Adipocyte (in vitro differentiated cells): ENCODE measurements at regions not wholly inside any gene's neighbourhood (a gene's known extent, or its start where the extent isn't known, plus 50 kb on each side); places are given as distances from the start of the nearest gene placed in this dataset.

Experiments used
- DNase-seq: peaks from one replicate; pipeline ENCODE4 v3.0.0-alpha.2; 2015; ENCODE audit warnings: low read depth
- H3K27me3 ChIP-seq: replicated peaks from 2 replicates; pipeline ENCODE4 v1.7.0; 2013; ENCODE audit warnings: mild to moderate bottlenecking, low read length, moderate library complexity; ENCODE audit not compliant: control insufficient read depth, insufficient read depth
- H3K36me3 ChIP-seq: 2 replicates; pipeline ENCODE4 v1.7.0; 2013; ENCODE audit warnings: low read length, mild to moderate bottlenecking, moderate library complexity; ENCODE audit not compliant: control insufficient read depth, insufficient read depth, severe bottlenecking
- H3K4me1 ChIP-seq: 2 replicates; pipeline ENCODE4 v1.7.0; 2013; ENCODE audit warnings: mild to moderate bottlenecking, low read length, moderate library complexity; ENCODE audit not compliant: control insufficient read depth, insufficient read depth
- H3K4me3 ChIP-seq: 2 replicates; pipeline ENCODE4 v1.7.0; 2013; ENCODE audit warnings: mild to moderate bottlenecking, low read length, moderate library complexity
- H3K9ac ChIP-seq: 2 replicates; pipeline ENCODE4 v1.7.0; 2013; ENCODE audit warnings: mild to moderate bottlenecking, low read length, moderate library complexity
- H3K9me3 ChIP-seq: 2 replicates; pipeline ENCODE4 v1.7.0; 2013; ENCODE audit warnings: mild to moderate bottlenecking, low read length, moderate library complexity; ENCODE audit not compliant: control insufficient read depth

DNA sequence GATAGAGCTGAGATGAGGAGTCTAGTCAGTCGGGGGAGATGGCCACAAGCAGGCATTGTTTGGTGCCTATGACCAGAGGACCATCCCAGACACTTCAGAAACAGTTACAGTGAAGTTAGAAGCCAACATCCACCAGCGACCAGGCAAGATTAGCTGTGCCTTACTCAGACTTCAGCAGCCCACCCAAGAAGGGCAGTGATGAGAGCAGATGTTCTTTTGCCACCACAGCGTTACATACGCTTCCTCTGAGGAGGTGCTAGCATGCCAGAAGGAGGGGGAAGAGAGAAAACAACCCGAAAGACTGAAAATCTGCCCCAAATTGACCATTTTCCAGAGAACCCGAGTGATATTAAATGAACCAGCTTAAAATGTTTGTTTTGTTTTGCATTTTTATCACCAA lies 186.8 kb downstream of the PRL start:
- H3K9me3 ChIP-seq, result no peaks in the 10 kb centered on the region
- no peak overlapping the region for H3K9ac ChIP-seq
- H3K27me3 ChIP-seq, result no peaks in the 10 kb centered on the region
- DNase-seq, result no peak
- H3K4me3 ChIP-seq, result no peak overlapping the region
- H3K36me3 ChIP-seq, result no peaks in the 10 kb centered on the region
- peaks cover 13% of the 10 kb centered on the region for H3K4me1 ChIP-seq

DNA sequence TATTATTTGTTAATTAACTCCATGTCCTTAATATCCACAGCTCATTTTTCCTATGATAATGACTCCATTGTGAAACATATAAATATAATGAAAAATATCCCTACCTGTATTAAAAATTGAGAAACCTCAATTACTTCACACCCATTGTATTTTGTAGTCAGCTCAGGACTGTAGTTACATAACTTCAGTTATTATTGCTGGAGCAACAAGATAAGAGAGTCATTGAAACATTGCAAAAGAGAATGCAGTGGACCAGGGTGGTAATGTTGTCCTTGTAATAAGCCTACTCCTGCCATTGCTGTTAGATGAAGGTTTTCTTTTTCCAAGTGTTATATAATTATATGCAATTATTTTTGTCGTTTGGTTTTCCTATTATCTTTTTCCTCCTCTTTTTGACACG lies 184.4 kb downstream of the PRL start:
- Histone ChIP-seq H3K36me3 (no peaks in the 10 kb centered on the region), H3K9me3 (no peaks in the 10 kb centered on the region), H3K27me3 (no peaks in the 10 kb centered on the region), H3K9ac (no peak overlapping the region), H3K4me3 (peak overlapping the region; percentile 10), H3K4me1 (peaks cover 13% of the 10 kb centered on the region)
- DNase-seq, result peak; percentile 6

- peak; percentile 91 for DNase-seq
- Histone ChIP-seq H3K4me3 (peak overlapping the region; percentile 10), H3K27me3 (no peaks in the 10 kb centered on the region), H3K9ac (no peak overlapping the region), H3K4me1 (peaks cover 13% of the 10 kb centered on the region), H3K9me3 (no peaks in the 10 kb centered on the region), H3K36me3 (no peaks in the 10 kb centered on the region)
Measured at GRCh38 chr6:22113026-22113766, 183.6 kb downstream of the PRL start.

GRCh38 chr6:22115559-22115958 lies 181.3 kb downstream of the PRL start:
- Histone ChIP-seq H3K9ac (no peak overlapping the region), H3K9me3 (no peaks in the 10 kb centered on the region), H3K36me3 (no peaks in the 10 kb centered on the region), H3K27me3 (no peaks in the 10 kb centered on the region), H3K4me1 (peaks cover 13% of the 10 kb centered on the region), H3K4me3 (no peak overlapping the region)
- DNase-seq, result no peak

- H3K4me3 ChIP-seq, result no peak overlapping the region
Measured at GRCh38 chr6:22117631-22118030, 179.2 kb downstream of the PRL start.

DNA sequence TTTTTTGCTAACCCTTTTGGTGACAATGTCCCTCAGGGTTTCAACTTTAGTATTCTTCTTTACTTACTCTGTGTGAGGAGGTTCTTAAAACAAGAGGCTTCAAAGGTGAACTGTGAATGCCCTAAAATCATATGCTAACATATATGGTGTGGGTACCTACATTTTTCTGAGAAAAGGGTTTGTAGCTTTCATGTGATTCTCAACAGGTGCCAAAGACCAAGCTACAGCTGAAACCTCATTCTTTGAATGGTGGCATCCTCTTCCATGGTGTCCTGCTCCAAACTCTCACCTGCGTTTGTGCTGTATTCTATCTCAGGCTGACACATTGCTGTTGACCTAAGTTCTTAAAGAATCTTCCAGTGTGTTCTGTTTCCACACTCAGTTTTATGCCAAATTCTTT lies 177.3 kb downstream of the PRL start:
- H3K9me3 ChIP-seq, result no peaks in the 10 kb centered on the region
- H3K27me3 ChIP-seq, result no peaks in the 10 kb centered on the region
- H3K4me3 ChIP-seq, result no peak overlapping the region
- H3K36me3 ChIP-seq, result no peaks in the 10 kb centered on the region
- no peak for DNase-seq
- H3K4me1 ChIP-seq, result no peaks in the 10 kb centered on the region
- H3K9ac ChIP-seq, result no peak overlapping the region

More at GRCh38 chr6:22117631-22118030, 179.2 kb downstream of the PRL start:
- no peak for DNase-seq
- Histone ChIP-seq H3K36me3 (no peaks in the 10 kb centered on the region), H3K9ac (no peak overlapping the region), H3K9me3 (no peaks in the 10 kb centered on the region), H3K4me1 (peaks cover 9% of the 10 kb centered on the region), H3K27me3 (no peaks in the 10 kb centered on the region)

DNA sequence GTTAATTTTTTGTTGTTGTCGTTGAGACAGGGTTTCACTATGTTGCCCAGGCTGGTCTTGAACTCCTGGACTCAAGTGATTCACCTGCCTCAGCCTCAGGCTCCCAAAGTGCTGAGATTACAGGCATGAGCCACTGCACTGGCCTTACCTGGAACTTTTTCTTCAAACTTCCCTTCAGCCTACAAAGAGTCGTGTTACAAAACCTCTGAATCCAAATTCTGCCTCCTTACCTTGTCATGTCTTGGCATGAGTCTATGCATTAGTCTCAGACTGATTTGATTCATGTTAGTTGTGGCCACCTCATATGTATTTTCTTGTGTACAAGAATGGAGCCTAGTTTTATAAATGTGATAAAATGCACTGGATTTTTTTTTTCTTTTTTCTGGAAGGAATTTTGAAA lies 172.1 kb downstream of the PRL start:
- H3K4me1 ChIP-seq, result no peaks in the 10 kb centered on the region
- H3K36me3 ChIP-seq, result no peaks in the 10 kb centered on the region
- no peak overlapping the region for H3K4me3 ChIP-seq
- H3K9ac ChIP-seq, result no peak overlapping the region
- no peak for DNase-seq
- H3K9me3 ChIP-seq, result peaks cover 8% of the 10 kb centered on the region
- H3K27me3 ChIP-seq, result no peaks in the 10 kb centered on the region

DNA sequence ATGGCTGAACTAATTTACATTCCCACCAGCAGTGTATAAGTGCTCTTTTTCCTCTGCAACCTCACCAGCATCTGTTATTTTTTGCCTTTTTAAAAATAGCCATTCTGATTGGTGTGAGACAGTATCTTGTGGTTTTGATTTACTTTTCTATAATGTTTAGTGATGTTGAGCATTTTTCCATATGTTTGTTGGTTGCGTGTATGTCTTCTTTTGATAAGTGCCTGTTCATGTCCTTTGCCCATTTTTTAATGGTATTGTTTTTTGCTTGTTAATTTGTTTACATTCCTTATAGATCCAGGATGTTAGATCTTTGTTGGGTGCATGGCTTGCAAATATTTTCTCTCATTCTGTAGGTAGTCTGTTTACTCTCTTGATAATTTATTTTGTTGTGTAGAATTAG lies 169.9 kb downstream of the PRL start:
- Histone ChIP-seq H3K4me1 (no peaks in the 10 kb centered on the region), H3K9me3 (peaks cover 11% of the 10 kb centered on the region), H3K36me3 (no peaks in the 10 kb centered on the region), H3K4me3 (no peak overlapping the region), H3K27me3 (no peaks in the 10 kb centered on the region), H3K9ac (no peak overlapping the region)
- no peak for DNase-seq

- H3K9ac ChIP-seq, result no peak overlapping the region
- H3K4me3 ChIP-seq, result no peak overlapping the region
- H3K27me3 ChIP-seq, result no peaks in the 10 kb centered on the region
- H3K9me3 ChIP-seq, result peaks cover 19% of the 10 kb centered on the region
- DNase-seq, result no peak
- H3K4me1 ChIP-seq, result no peaks in the 10 kb centered on the region
- no peaks in the 10 kb centered on the region for H3K36me3 ChIP-seq
Measured at GRCh38 chr6:22129751-22130150, 167.1 kb downstream of the PRL start.

DNA sequence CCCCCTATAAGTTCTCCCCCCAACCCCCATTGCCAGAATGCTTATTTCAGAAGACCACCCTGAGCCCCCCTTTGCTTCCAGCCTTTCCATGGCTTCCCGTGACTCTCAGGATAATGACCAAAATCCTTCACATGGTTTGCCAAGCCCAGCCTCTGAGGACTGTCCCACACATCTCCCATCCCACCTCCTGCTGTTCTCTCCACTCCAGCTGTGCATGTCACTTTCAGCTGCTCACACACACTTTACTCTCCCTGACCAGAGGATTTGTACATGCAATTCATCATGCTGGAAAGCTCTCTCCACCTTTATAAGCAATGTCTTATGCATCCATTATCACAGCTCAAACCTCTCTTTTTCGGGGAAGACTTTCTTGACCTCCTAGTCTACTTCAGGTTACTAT lies 164.2 kb downstream of the PRL start:
- no peaks in the 10 kb centered on the region for H3K4me1 ChIP-seq
- no peak overlapping the region for H3K9ac ChIP-seq
- no peaks in the 10 kb centered on the region for H3K27me3 ChIP-seq
- H3K9me3 ChIP-seq, result peaks cover 12% of the 10 kb centered on the region
- H3K4me3 ChIP-seq, result no peak overlapping the region
- no peak for DNase-seq
- no peaks in the 10 kb centered on the region for H3K36me3 ChIP-seq

GRCh38 chr6:22133357-22133756 lies 163.5 kb downstream of the PRL start:
- H3K9ac ChIP-seq, result no peak overlapping the region
- no peak for DNase-seq
- no peaks in the 10 kb centered on the region for H3K4me1 ChIP-seq
- no peaks in the 10 kb centered on the region for H3K36me3 ChIP-seq
- H3K4me3 ChIP-seq, result no peak overlapping the region
- H3K9me3 ChIP-seq, result peaks cover 12% of the 10 kb centered on the region
- H3K27me3 ChIP-seq, result no peaks in the 10 kb centered on the region

DNA sequence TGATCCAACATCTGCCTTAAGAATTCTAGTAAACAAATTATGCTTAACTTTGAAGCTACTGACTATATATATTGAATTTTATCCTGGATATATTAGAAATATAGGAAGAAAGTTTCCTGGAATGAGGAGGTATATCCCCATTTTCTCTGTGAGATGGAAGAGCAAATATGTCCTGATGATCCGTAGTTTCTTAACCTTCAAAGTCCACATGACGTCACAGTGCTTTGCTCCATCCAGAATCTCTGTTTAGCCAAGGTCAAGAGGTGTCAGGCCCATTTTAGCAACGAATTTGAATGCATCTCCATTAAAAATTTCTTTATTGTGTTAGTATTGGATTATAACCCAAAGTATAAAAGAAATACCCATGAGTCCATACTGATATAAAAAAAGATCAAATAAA lies 162.5 kb downstream of the PRL start:
- peaks cover 12% of the 10 kb centered on the region for H3K9me3 ChIP-seq
- DNase-seq, result no peak
- no peaks in the 10 kb centered on the region for H3K36me3 ChIP-seq

More for the DNA sequence above, 162.5 kb downstream of the PRL start:
- Histone ChIP-seq H3K4me3 (no peak overlapping the region), H3K27me3 (no peaks in the 10 kb centered on the region), H3K9ac (no peak overlapping the region), H3K4me1 (no peaks in the 10 kb centered on the region)
